ENCODE measurements at regions not wholly inside any gene's neighbourhood (a gene's known extent, or its start where the extent isn't known, plus 50 kb on each side); places are given as distances from the start of the nearest gene placed in this dataset.

- DNase-seq (ENCODE audit: low read depth), result no peak
Measured at GRCh38 chr3:16113704-16114103, 60.8 kb upstream of the GALNT15 start.

- DNase-seq (ENCODE audit: low read depth), result no peak
Measured at GRCh38 chr3:16114429-16114828, 60.1 kb upstream of the GALNT15 start.

- DNase-seq (ENCODE audit: low read depth), result no peak
Measured at GRCh38 chr3:16114930-16115329, 59.5 kb upstream of the GALNT15 start.

GRCh38 chr3:16118396-16118795 lies 56.1 kb upstream of the GALNT15 start:
- no peak for DNase-seq (ENCODE audit: low read depth)

GRCh38 chr3:16119887-16120286 lies 54.6 kb upstream of the GALNT15 start:
- DNase-seq (ENCODE audit: low read depth), result no peak

GRCh38 chr3:16121391-16121790 lies 53.1 kb upstream of the GALNT15 start:
- no peak for DNase-seq (ENCODE audit: low read depth)

- DNase-seq (ENCODE audit: low read depth), result no peak
Measured at GRCh38 chr3:16122155-16122554, 52.3 kb upstream of the GALNT15 start.

GRCh38 chr3:16122661-16123060 lies 51.8 kb upstream of the GALNT15 start:
- no peak for DNase-seq (ENCODE audit: low read depth)

- DNase-seq (ENCODE audit: low read depth), result no peak
Measured at GRCh38 chr3:16124636-16125035, 49.8 kb upstream of the GALNT15 start.

Data from stimulated activated CD8-positive, alpha-beta memory T cell treated with anti-CD3 and anti-CD28 coated beads, Interleukin-12 subunit alpha, Interleukin-12 subunit beta, amount 100 ng/mL, for 4 hours (primary cell).